D721Med (cell line): ENCODE measurements at regions not wholly inside any gene's neighbourhood (a gene's known extent, or its start where the extent isn't known, plus 50 kb on each side); places are given as distances from the start of the nearest gene placed in this dataset.
A peak's percentile ranks its signal among the peaks of the same experiment; 100 is the strongest.

ENCODE experiments used
- DNase-seq: peaks from one replicate; pipeline ENCODE4 v3.0.0; 2011; ENCODE audit warnings: low spot score; ENCODE audit not compliant: insufficient read length
- FAIRE-seq: peaks from 2 replicates; lab custom pipeline; 2011; peaks lifted over from hg19 to GRCh38; lab: Jason Lieb, UNC
- TF ChIP-seq, protein P1 (sequence below): IDR thresholded peaks from 2 replicates; pipeline ENCODE4 v1.5.1; 2012; ENCODE audit warnings: mild to moderate bottlenecking, control low read depth; ENCODE audit not compliant: insufficient read depth; ENCODE audit errors: missing control alignments

DNA sequence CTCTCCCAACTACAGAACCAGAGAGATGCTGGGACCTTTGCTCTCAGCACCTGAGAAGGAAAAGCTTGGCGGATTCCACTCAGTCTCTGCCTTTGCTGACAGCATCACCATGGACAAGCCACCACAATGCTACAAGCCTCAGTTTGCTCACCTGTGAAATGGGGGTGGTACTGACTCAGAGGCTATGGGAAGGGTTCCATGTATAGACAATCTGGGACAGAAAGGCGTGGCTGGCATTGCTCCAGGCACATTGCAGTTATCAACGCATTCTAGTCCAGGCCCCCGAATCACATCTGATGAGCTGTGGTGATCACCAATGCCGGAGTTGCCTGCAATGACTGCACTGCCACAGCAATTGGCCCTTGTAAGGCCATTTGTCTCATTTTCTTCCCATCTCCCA, 72.6 kb downstream of the ISX start:
- TF ChIP-seq, protein P1, sequence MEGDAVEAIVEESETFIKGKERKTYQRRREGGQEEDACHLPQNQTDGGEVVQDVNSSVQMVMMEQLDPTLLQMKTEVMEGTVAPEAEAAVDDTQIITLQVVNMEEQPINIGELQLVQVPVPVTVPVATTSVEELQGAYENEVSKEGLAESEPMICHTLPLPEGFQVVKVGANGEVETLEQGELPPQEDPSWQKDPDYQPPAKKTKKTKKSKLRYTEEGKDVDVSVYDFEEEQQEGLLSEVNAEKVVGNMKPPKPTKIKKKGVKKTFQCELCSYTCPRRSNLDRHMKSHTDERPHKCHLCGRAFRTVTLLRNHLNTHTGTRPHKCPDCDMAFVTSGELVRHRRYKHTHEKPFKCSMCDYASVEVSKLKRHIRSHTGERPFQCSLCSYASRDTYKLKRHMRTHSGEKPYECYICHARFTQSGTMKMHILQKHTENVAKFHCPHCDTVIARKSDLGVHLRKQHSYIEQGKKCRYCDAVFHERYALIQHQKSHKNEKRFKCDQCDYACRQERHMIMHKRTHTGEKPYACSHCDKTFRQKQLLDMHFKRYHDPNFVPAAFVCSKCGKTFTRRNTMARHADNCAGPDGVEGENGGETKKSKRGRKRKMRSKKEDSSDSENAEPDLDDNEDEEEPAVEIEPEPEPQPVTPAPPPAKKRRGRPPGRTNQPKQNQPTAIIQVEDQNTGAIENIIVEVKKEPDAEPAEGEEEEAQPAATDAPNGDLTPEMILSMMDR = no peak
- DNase-seq (no peak), FAIRE-seq (no peak)

DNA sequence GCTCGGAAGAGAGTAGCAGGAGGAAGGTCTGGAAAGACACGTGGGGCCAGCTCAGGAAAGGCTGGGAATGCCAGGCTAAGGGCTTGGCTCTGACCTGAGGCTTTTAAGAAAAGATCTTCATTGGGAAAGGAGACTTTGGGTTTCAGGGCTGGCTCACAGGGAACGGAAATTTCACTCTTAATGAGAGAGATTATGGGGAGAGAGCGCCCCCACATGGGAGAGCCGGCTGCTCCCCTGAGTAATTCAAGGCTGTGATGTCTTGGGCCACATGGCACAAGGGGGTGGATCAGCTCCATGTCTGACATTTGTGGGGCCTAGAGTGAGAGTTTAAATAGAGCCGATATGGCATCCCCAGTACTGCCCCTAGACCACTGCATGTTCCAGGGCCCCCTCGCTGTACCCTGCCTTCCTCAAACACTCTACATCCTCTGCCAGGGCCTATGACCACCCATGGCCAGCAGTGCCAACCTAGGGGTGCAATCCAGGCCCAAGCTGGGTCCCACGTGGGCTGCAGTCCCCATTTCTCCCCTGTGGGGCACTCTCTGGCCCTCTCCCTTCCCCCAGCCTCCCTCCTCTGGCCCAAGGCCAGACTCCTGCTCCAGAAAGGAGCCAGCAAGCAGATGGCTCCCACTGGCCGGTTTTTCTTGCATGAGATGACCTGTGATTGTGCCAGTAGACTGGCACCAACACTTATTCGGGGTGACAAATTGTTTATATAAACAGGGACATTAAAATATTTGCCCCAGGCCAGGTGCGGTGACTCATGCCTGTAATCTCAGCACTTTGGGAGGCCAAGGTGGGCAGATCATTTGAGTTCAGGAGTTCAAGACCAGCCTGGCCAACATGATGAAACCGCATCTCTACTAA, 75.2 kb downstream of the ISX start:
- DNase-seq (no peak), FAIRE-seq (no peak)
- TF ChIP-seq, protein P1 = peak; percentile 21

DNA sequence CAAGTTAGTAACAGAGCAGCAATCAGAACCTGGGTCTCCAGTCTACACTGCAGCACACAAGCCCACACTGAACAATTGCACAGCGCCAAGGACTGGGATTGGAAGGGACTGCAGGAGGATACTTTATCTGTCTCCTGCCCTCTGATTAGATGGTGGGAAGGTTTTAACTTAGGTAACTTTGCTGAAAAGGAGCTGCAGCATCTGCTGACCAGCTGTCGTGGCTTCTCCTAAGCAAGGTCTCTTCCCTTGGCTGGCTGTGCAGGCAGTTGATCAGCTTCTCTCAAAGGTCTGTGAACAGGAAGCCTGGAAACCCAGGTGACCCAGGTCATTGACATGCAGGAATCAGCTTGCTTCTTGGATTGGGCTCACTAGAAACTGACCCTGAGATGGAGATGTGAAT, 82.4 kb downstream of the ISX start:
- FAIRE-seq = no peak

DNA sequence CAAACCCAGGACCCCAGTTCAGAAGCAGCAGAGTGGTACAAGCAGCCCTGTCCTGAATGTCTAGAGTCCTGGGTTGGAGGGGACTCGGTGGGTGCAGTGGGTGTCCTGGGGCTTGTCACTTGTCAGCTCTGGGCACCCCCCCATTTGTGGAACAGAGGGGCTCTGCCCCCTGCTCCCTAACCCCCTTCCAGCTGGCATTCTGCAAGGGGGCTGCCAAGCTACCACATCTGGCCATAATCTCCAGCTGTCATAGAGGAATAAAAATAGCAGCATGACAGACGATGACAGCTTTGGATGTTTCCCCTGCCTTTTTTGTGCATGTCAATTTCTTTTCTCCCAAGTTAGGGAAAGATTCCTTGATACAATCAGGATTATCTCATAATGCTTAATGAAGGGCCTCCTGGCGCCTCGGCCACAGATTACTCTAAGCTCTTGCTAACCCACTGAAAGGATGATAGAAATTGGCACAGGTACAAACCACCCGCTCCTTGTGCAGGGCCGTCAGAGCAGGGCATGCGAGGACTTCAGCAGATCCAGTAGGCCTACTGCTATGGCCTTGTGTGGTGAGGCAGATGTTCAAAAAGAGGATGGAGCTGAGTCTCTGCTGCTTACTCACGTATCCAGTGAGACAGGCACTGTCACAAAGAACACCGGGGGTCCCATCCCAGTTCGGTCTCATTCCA, 83.0 kb downstream of the ISX start:
- FAIRE-seq (no peak), DNase-seq (no peak)
- TF ChIP-seq, protein P1 = no peak

More for the DNA sequence above, 82.4 kb downstream of the ISX start:
- TF ChIP-seq, protein P1 = no peak
- DNase-seq = no peak

DNA sequence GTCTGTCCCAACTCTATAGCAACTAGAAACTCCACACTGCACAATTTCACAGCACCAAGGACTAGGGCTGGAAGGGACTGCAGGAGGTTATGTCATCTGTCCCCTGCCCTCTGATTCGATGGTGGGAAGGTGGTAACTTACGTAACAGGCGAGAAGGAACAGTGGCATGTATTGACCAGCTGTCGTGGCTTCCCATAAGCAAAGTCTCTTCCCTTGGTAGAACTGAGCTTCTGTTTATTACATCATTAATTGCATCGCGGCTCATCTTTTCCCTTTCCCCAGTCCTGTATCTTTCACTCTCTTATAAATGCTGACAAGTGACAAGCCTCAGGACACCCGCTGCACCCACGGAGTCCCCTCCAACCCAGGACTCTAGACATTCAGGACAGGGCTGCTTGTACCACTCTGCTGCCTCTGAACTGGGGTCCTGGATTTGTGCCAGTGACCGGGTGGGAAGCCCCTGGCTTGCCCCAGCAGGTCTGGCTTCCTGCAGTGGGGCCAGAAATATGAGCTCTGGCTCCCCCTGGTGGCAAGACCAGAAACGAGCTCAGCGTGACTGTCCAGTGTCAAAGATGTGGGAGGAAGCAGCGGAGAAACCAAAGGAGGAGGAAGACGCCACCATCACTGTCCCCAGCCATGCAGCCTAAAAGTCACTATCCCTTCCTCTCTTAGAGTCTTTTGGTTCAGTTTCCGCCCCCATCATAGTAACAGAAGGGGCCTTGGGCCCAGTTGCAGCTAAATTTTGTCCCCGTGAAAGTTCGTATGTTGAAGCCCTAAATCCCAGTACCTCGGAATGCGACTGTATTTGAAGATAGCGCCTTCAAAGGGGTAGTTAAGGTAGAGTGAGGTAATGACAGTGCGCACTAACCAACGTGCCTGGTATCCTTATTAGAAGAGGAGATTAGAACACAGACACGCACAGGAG, 84.5 kb downstream of the ISX start:
- no peak for DNase-seq
- TF ChIP-seq, protein P1 = peak; percentile 86
- FAIRE-seq = no peak

DNA sequence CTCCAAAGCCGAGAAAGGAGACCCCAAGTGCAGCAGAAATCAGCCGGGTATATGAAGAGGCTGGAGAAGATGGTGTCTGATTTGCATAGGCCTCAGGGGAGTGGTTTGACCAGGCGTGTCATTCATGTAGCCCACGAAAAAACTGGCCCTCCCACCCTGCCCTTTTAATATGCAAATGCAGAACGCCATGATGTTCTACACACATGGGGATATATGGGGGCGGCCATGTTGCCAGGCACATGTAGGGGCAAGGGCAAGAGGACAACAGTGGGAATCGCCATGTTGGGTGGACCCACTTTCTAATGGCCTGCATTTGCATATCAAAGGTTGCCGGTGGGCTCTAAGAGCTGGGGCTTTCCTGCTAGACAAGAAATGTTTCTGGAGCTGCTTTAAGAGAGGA, 86.4 kb downstream of the ISX start:
- no peak for FAIRE-seq
- TF ChIP-seq, protein P1 = no peak
- no peak for DNase-seq
